Activated naive CD4-positive, alpha-beta T cell treated with Interleukin-2 at 50 U/mL for 16 hours (primary cell): ENCODE measurements at regions not wholly inside any gene's neighbourhood (a gene's known extent, or its start where the extent isn't known, plus 50 kb on each side); places are given as distances from the start of the nearest gene placed in this dataset.

Experiments used
- DNase-seq: peaks from one replicate; pipeline ENCODE4 v3.0.0-alpha.2; 2020

DNA sequence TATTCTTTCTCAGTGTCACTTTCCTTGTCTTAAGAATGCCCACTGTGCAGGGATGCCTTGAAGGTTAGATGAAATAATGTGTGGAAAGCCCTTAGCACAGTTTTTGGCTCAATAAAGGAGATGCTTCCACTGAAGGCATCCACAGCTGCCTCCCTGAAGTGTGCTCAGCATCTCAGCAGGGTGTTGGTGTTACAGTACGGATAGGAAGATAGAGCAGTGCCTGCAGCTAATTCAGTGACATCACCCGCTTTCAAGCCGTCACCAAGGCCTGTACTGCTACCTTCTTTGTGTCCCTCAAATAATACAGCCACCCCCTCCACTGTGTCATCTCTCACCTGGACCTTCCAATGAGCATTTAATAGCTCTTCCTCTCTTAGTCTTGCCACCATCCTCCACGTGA, 59.0 kb downstream of the NDUFS5 start:
- DNase-seq: no peak

GRCh38 chr1:39086386-39086785, 60.2 kb downstream of the NDUFS5 start:
- no peak for DNase-seq

DNA sequence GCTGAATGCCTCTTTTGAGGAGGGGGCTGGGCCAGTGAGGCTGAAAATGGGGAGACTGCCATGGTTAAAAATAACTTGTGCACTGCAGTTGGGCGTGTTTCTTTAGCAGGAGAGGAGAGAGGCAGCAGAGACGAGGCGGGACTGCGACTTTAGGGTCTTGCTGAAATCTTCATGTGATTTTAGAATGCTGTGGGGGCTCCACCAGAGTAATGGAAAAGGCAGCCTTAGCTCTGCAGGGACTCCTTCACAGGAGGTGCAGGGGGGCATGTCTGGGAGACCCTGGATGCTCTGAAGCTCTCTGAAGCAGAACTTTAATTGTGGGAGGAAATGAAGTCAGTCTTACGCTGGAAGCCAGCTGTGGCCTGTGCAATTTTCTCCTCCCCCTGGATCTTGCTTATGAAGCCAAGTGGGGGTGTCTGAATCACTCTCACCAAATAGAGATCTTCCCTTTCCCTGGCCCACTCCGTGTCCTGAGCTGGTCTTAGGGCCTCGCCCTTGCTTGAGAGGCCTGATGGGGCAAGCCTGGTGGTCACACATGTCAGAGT, 60.8 kb downstream of the NDUFS5 start:
- DNase-seq: no peak

DNA sequence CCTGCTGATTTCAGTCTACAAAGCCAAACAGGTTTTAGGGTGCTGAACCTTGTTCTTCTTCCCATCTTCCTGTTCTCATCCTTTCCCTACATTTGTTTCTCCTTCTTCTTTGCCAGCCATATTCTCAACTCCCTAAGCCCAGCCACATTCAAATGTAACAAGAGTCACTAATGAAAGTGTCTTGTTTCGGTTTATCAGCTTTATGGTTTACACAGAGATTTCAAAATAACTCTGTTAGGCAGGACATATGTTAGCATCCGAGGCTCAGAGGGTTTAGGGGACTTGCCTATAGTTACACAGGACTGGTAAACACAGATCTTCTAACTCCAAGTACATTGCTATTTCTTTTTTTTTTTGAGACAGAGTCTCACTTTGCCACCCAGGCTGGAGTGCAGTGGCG, 61.3 kb downstream of the NDUFS5 start:
- DNase-seq: no peak

- no peak for DNase-seq
Observed at GRCh38 chr1:39088658-39089057, 62.5 kb downstream of the NDUFS5 start.

DNA sequence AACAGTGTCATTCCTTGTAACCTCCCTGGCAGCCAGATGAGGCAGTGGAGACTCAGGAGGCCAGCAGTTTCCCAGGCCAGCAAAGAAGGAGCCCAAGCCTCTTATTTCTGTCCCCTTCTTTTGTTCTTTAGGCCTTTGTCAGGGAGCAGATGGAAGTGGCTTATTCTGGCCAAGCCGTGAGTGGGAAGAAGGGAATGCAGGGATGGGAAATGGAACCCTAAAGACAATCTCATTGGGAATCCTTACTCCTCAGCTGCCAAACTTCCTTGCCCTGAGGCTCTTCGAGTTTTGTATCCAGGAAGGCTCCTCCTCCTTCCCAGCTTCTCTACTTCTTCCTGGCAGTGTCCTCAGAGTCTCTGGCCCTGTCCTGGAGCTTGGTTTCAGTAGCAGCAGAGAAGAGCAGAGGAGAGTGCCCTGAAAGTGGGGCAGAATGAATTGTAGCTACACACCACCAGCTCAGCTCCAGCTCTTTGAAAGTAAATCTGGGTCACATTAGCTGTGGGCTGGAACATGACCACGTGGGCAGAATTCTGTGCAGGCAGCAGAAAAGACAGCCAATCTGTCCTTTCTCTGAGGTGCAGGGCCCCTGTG, 63.9 kb downstream of the NDUFS5 start:
- no peak for DNase-seq

DNA sequence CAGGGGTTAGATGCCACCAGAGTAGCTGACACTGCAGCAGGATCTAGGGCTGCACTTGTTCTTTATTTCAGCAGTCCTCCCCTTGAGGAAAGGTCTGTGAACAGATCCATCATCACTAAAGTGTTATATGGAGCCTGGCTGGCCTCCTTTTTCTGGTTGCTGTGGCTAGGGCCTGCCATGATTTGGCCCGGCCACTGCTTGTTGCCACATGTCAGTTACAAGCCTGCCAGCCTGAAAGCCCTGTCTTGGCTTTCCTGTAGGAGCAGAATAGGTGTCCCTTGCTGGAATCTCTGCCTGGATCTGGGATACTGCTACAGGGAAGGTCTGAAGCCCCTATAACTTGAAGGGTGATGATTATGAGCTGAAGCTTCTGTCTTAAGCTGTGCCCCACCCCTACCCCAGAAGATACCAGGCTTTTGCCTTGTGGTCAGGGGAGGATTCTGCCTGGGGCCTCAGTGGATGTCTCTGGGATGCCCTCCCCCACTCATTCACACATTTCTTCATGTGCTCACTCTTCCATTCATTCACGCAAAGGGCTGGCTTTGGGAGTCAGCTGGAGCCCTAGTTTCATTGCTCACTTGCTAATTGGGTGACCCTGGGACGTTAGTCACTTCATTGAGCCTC, 64.7 kb downstream of the NDUFS5 start:
- DNase-seq: no peak

DNA sequence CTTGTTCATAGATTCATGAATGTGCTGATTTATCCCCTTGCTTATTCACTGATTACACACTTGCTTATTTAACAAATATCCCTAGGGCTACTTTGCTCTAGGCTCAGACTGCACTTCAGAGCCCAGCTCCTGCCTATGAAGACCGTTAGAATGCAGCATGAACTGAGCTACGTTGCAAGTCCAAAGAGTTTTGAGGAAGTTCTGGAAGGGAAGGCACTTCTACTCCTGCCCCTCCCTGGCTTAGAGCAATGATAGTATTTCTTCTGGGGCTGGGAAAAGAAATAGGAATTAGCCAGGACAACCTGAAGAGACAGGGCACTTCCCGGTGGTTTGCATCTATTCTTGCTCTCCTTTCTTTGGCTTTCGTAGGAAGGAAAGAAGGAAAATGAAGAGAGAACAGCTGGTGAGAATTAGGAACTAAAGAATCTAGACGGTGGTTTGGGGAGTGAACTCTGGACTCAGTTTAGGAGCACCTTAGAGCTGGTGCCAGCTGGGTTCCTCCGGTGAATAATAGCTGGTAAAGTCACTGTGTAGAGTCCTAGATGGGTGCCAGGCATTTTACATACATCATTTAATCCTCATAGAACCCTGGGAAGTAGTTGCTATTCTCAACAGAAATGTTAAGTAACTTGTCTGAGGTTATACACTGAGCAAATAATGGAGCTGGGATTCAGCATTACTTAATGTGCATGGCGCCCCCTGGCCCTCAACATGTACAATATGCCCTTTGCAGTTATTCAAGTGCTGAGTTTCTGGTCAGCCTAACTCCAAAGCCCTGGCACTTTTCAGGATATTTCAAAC, 65.9 kb downstream of the NDUFS5 start:
- DNase-seq: peak; percentile 64

GRCh38 chr1:39094685-39095084, 68.5 kb downstream of the NDUFS5 start:
- no peak for DNase-seq

- peak; percentile 63 for DNase-seq
Observed at GRCh38 chr1:39098546-39099250, 72.5 kb downstream of the NDUFS5 start.

- peak; percentile 14 for DNase-seq
Observed at GRCh38 chr1:39102537-39103327, 76.6 kb downstream of the NDUFS5 start.

DNA sequence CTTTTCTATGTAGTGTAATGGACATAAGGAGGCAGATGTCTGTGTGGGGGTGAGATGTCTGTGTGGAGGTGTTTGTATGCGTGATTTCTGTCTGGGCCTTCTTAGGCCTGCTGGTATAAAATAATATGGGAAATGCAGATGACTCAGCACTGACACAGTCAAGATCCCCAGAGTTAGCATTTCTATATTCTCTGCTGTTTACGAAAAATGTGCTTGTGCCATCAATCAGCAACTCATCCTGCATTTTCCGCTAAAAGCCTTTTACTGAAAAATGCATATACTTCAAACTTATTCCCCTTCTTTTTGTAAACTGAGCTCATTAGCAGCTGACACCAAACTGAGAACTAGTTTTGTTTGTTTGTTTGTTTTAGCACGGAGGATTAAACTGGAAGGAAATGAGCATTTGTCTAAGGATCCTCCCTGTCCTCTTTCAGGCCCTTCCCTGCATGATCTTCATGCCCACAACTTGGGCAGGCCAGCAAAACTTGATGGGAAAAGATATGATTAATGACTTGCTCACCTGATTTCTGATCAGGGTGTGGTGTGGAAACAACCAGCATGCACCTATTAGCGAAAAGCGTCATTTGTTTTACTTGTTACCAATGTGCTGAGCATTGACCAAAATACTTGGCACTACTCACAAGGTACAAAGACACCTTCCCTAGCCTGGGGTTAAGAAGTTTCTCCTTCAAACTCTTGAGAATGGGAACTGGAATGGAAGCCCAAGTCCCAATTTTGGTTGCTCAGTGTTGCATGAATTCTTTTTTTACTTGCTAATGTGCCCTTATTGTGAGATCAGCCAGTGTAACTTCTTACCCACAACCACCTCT, 77.4 kb downstream of the NDUFS5 start:
- no peak for DNase-seq

- DNase-seq: no peak
Observed at GRCh38 chr1:39104158-39105060, 78.3 kb downstream of the NDUFS5 start.

DNA sequence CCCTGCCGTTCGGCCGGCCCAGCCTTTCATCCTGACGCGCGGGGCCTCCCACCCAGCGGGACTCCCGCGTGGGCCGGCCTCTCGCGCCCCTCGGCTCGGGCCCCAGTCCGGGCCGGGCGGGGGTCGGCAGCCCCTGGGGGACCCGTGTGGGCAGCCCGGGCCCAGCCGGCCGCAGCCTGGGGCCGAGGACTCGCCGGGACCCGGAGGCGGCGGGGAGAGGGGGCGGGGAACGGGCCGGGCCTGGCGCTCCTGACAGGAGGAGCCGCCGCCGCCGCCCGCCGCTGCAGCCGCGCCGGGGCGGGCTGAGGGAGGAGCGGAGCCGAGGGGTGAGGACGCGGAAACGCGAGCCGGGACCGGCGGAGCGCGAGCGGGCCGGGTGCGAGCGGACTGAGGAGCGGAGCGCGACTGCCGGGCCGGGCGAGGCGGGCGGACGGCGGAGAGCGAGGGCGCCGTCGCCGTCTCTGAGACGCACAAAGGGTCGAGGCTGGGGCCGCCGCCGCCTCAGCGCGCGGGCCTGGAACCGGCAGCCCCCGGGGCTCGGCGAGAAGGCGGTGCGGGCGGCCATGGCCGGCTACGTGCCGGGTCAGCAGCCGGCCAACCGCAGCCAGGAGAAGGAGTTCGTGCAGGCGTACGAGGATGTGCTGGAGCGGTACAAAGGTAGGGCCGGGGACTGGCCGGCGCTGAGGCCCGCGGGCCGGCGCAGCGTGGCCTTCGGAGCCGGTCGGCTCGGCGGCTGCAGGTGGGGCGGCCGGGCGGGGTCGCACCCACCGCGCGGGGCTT, 79.1 kb downstream of the NDUFS5 start:
- DNase-seq: peak; percentile 63

DNA sequence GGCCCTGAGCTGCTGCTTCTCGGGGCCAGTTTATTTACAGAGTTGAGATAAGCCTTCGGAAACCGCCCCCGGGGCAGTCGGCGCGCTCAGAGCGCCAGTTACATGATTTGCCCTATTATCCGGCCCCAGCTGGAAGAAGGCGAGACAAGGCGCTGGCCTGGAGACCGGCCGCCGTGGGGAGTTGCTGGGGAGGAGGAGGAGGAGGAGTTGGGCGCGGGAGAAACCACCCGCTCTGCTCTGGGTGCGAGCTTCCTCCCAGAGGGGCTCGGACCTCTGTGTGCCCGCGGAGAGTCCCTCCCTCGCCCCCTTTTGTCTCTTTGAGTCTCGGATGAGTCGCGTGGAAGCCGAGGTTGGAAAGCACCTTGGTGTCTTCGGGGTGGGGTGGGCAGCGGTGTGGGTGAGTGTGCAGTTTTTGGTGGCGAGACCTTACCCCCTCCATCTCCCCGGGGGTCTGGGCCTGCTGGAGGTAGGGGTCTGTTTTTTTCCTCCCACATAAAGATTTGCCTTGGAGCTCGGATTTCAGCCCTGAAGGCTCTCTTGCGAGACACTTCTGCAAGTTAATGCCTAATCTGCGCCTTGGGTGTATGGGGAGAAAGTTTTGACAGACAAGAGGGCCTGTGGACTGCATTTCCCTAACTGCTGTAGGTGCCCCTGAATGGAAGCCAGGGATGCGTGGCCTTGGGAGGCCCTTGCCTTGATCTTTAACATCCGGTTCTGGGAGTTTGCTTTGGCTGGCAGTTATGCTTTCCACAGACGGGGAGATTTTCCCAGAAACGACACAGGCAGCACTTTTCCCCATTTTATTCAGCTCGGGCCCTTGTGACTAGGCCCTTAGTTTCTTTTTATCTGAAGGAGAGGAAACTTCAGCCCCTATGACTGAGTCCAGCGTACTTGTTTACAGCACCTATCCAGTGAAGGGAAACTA, 80.0 kb downstream of the NDUFS5 start:
- peak; percentile 55 for DNase-seq

DNA sequence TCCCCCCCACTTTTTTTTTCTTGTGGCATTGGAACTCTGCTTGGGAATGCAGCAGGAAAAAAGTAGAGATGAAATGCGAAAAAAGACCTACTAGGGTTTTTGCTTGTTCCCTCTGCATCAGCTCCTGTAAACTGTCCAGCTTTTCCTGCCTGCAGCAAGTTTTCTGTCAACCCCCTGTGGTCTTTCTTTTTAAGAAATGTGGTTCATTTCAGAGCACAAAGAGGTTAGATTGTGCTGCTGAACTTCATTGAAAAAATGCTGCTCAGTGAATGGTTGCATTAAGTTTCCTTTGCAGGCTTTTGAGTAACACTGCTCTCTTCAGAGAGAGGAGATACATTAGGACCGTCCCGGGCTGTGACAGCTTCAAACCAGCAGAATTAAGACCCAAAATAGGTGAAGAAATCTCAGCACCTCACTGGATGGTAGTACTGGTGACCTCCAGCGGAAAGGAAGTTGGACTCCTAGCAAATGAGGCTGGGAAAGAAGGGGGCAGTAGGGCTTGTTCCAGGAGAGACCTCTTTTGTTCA, 80.7 kb downstream of the NDUFS5 start:
- no peak for DNase-seq

GRCh38 chr1:39107341-39108290, 81.5 kb downstream of the NDUFS5 start:
- no peak for DNase-seq
